Activated CD8-positive, alpha-beta memory T cell treated with anti-CD3 and anti-CD28 coated beads for 36 hours (primary cell): ENCODE measurements at regions not wholly inside any gene's neighbourhood (a gene's known extent, or its start where the extent isn't known, plus 50 kb on each side); places are given as distances from the start of the nearest gene placed in this dataset.
"Not testable (repeated sequence)": the region's sequence is repeated elsewhere in the genome, so short reads cannot be mapped to it uniquely, and the experiment has no call there.

Source experiments
- CTCF ChIA-PET: fragments of 350-600 bp; sonication (Branson Sonifier 250); formaldehyde crosslinking; loops from one replicate; lab custom pipeline; 2021; ENCODE audit warnings: antibody characterized with exemption; lab: Charles Lee
- POLR2A ChIA-PET: fragments of 350-600 bp; sonication (Branson Sonifier 250); formaldehyde crosslinking; loops from one replicate; lab custom pipeline; 2021; ENCODE audit warnings: antibody characterized with exemption; lab: Charles Lee

- ChIA-PET POLR2A (interaction anchor here (0.7 kb wide), 1 partner anchor 904 kb away, joined by 8 read pairs; no protein-coding TSS in a partner anchor), CTCF (no interaction called here)
Measured at GRCh38 chr6:144615870-144616269, 330.7 kb downstream of the UTRN start.

GRCh38 chr6:144617191-144617590 lies 332.1 kb downstream of the UTRN start:
- ChIA-PET CTCF (no interaction called here), POLR2A (no interaction called here)

- CTCF ChIA-PET: no interaction called here
Measured at GRCh38 chr6:144617708-144618107, 332.6 kb downstream of the UTRN start.

GRCh38 chr6:144619966-144620365 lies 334.8 kb downstream of the UTRN start:
- ChIA-PET CTCF (no interaction called here), POLR2A (no interaction called here)

More at GRCh38 chr6:144617708-144618107, 332.6 kb downstream of the UTRN start:
- POLR2A ChIA-PET: no interaction called here

GRCh38 chr6:144621332-144621731 lies 336.2 kb downstream of the UTRN start:
- POLR2A ChIA-PET: no interaction called here
- CTCF ChIA-PET: no interaction called here

GRCh38 chr6:144624246-144624645 lies 339.1 kb downstream of the UTRN start:
- ChIA-PET CTCF (no interaction called here), POLR2A (no interaction called here)

GRCh38 chr6:144624716-144625115 lies 339.6 kb downstream of the UTRN start:
- CTCF ChIA-PET: no interaction called here
- POLR2A ChIA-PET: no interaction called here

- ChIA-PET CTCF (no interaction called here), POLR2A (no interaction called here)
Measured at GRCh38 chr6:144630857-144631256, 345.7 kb downstream of the UTRN start.

- ChIA-PET POLR2A (no interaction called here), CTCF (no interaction called here)
Measured at GRCh38 chr6:144632266-144632665, 347.1 kb downstream of the UTRN start.

GRCh38 chr6:144633886-144634285 lies 348.8 kb downstream of the UTRN start:
- POLR2A ChIA-PET: no interaction called here
- CTCF ChIA-PET: no interaction called here

- CTCF ChIA-PET: no interaction called here
- POLR2A ChIA-PET: no interaction called here
Measured at GRCh38 chr6:144634371-144634770, 349.2 kb downstream of the UTRN start.

GRCh38 chr6:144635051-144635450 lies 349.9 kb downstream of the UTRN start:
- CTCF ChIA-PET: interaction anchor here (0.7 kb wide), 1 partner anchor 182 kb away, joined by 8 read pairs; no protein-coding TSS in a partner anchor
- POLR2A ChIA-PET: no interaction called here

- CTCF ChIA-PET, POLR2A ChIA-PET: not testable (repeated sequence)
Measured at GRCh38 chr6:144636025-144636424, 350.9 kb downstream of the UTRN start.

GRCh38 chr6:144637541-144637940 lies 352.4 kb downstream of the UTRN start:
- CTCF ChIA-PET: no interaction called here
- POLR2A ChIA-PET: no interaction called here

- CTCF ChIA-PET: no interaction called here
- POLR2A ChIA-PET: no interaction called here
Measured at GRCh38 chr6:144639654-144640053, 354.5 kb downstream of the UTRN start.

GRCh38 chr6:144641286-144641685 lies 356.2 kb downstream of the UTRN start:
- ChIA-PET POLR2A (no interaction called here), CTCF (no interaction called here)

GRCh38 chr6:144644776-144645175 lies 359.6 kb downstream of the UTRN start:
- ChIA-PET POLR2A (no interaction called here), CTCF (no interaction called here)

GRCh38 chr6:144646093-144647056 lies 361.2 kb downstream of the UTRN start:
- CTCF ChIA-PET: no interaction called here
- POLR2A ChIA-PET: no interaction called here

- ChIA-PET POLR2A (no interaction called here), CTCF (interaction anchor here (1.1 kb wide), 1 partner anchor 53 kb away, joined by 3 read pairs; no protein-coding TSS in a partner anchor)
Measured at GRCh38 chr6:144647406-144647964, 362.4 kb downstream of the UTRN start.

GRCh38 chr6:144647971-144648651 lies 363.0 kb downstream of the UTRN start:
- POLR2A ChIA-PET: no interaction called here
- CTCF ChIA-PET: interaction anchor here (1.1 kb wide), 1 partner anchor 53 kb away, joined by 3 read pairs; no protein-coding TSS in a partner anchor
